C4-2B (cell line): ENCODE measurements at regions not wholly inside any gene's neighbourhood (a gene's known extent, or its start where the extent isn't known, plus 50 kb on each side); places are given as distances from the start of the nearest gene placed in this dataset.

ENCODE experiments used
- ZFX ChIP-seq: fragments of 450-650 bp; IDR thresholded peaks from 2 replicates; pipeline ENCODE4 v1.6.1; 2017
- TF ChIP-seq, protein P1 (sequence below): fragments of 450-650 bp; conservative IDR thresholded peaks from 2 replicates; pipeline ENCODE4 v1.5.1; 2017; ENCODE audit warnings: mild to moderate bottlenecking

DNA sequence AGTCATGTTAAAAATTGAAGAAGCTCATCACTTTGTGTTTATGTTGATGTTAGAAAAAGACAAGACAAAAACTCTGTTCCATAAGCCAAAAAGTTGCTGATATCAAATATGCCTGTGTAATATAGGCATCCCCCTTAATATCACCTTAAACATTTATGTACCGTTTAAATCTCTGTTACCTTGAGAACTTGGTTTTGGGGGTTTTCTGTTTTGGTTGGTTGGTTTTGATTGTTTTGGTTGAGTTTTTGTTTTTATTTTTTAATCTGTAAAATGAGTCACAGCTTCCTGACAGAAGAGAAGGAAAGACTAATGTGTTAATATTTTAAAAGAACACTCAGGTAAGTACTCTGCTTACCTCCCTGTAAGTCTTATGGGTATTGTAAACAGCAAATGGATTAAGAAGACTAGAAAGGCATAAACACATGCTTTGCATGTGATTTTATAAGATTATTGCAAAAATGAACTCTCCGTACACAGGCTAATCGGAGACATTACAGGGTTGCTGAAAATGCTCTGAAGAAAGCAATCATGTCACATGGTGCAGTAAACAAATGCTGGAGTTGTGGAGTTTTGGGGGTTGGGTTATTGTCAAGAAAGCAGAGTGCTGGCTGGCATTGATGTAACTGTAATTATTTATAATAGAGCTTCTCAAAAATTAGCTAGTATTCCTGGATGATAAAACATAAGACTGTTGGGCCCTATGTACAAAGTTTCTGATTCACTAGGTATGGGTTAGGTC, 69.5 kb upstream of the MBNL1 start:
- TF ChIP-seq, protein P1, sequence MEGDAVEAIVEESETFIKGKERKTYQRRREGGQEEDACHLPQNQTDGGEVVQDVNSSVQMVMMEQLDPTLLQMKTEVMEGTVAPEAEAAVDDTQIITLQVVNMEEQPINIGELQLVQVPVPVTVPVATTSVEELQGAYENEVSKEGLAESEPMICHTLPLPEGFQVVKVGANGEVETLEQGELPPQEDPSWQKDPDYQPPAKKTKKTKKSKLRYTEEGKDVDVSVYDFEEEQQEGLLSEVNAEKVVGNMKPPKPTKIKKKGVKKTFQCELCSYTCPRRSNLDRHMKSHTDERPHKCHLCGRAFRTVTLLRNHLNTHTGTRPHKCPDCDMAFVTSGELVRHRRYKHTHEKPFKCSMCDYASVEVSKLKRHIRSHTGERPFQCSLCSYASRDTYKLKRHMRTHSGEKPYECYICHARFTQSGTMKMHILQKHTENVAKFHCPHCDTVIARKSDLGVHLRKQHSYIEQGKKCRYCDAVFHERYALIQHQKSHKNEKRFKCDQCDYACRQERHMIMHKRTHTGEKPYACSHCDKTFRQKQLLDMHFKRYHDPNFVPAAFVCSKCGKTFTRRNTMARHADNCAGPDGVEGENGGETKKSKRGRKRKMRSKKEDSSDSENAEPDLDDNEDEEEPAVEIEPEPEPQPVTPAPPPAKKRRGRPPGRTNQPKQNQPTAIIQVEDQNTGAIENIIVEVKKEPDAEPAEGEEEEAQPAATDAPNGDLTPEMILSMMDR = no peak
- TF ChIP-seq ZFX = no peak
